Ectodermal cell (in vitro differentiated cells): ENCODE measurements at regions not wholly inside any gene's neighbourhood (a gene's known extent, or its start where the extent isn't known, plus 50 kb on each side); places are given as distances from the start of the nearest gene placed in this dataset.

Experiments
- H3K27ac ChIP-seq: 2 replicates; pipeline ENCODE4 v1.7.0; 2013; ENCODE audit warnings: mild to moderate bottlenecking, low read depth, low read length; ENCODE audit not compliant: insufficient read depth, poor library complexity, severe bottlenecking
- H3K27me3 ChIP-seq: 2 replicates; pipeline ENCODE4 v1.7.0; 2013; ENCODE audit warnings: mild to moderate bottlenecking, low read length; ENCODE audit not compliant: insufficient read depth, control insufficient read depth, poor library complexity, severe bottlenecking
- H3K36me3 ChIP-seq: one replicate; pipeline ENCODE4 v1.7.0; 2013; ENCODE audit warnings: low read length; ENCODE audit not compliant: control insufficient read depth, insufficient read depth
- H3K4me1 ChIP-seq: one replicate; pipeline ENCODE4 v1.7.0; 2013; ENCODE audit warnings: low read length; ENCODE audit not compliant: control insufficient read depth, insufficient read depth
- H3K4me3 ChIP-seq: 2 replicates; pipeline ENCODE4 v1.7.0; 2013; ENCODE audit warnings: low read depth, low read length, control low read depth; ENCODE audit not compliant: insufficient read depth
- H3K9me3 ChIP-seq: 2 replicates; pipeline ENCODE4 v1.7.0; 2013; ENCODE audit warnings: mild to moderate bottlenecking, low read length, moderate library complexity; ENCODE audit not compliant: control insufficient read depth
- WGBS, 2 experiments: methylation state at CpG; one replicate each; pipeline ENCODE4 v1.1.7; 2013; ENCODE audit warnings: missing lambda C conversion rate in 2 of 2; 5-methylcytosine and 5-hydroxymethylcytosine counted together

- no peak overlapping the region for H3K4me3 ChIP-seq
- no peaks in the 10 kb centered on the region for H3K36me3 ChIP-seq
- no peak overlapping the region for H3K27ac ChIP-seq
- no peaks in the 10 kb centered on the region for H3K9me3 ChIP-seq
- H3K27me3 ChIP-seq = no peaks in the 10 kb centered on the region
- 90 to 100% methylated on average over 1 of the region's 1 CpG for WGBS, 2 experiments
- no peaks in the 10 kb centered on the region for H3K4me1 ChIP-seq
These were observed 596.0 kb downstream of the BCL11A start for GRCh38 chr2:59957504-59957903.

GRCh38 chr2:59956981-59957380 lies 596.5 kb downstream of the BCL11A start:
- Histone ChIP-seq H3K27me3 (no peaks in the 10 kb centered on the region), H3K9me3 (no peaks in the 10 kb centered on the region), H3K4me3 (no peak overlapping the region), H3K27ac (no peak overlapping the region), H3K36me3 (no peaks in the 10 kb centered on the region), H3K4me1 (no peaks in the 10 kb centered on the region)
- WGBS, 2 experiments = 92 to 95% methylated on average over 4 of the region's 4 CpGs

- H3K27me3 ChIP-seq = no peaks in the 10 kb centered on the region
- no peak overlapping the region for H3K4me3 ChIP-seq
- 92 to 93% methylated on average over 10 of the region's 10 CpGs for WGBS, 2 experiments
- no peaks in the 10 kb centered on the region for H3K36me3 ChIP-seq
- no peaks in the 10 kb centered on the region for H3K9me3 ChIP-seq
- H3K4me1 ChIP-seq = no peaks in the 10 kb centered on the region
- H3K27ac ChIP-seq = no peak overlapping the region
These were observed 605.4 kb downstream of the BCL11A start for GRCh38 chr2:59947917-59948541.

- H3K4me3 ChIP-seq = no peak overlapping the region
- H3K4me1 ChIP-seq = no peaks in the 10 kb centered on the region
- no peak overlapping the region for H3K27ac ChIP-seq
- no peaks in the 10 kb centered on the region for H3K9me3 ChIP-seq
- 86 to 87% methylated on average over 3 of the region's 3 CpGs for WGBS, 2 experiments
- no peaks in the 10 kb centered on the region for H3K27me3 ChIP-seq
- H3K36me3 ChIP-seq = no peaks in the 10 kb centered on the region
These were observed 606.2 kb downstream of the BCL11A start for GRCh38 chr2:59947209-59947608.

GRCh38 chr2:59939236-59939635 lies 614.2 kb downstream of the BCL11A start:
- H3K36me3 ChIP-seq = no peaks in the 10 kb centered on the region
- no peak overlapping the region for H3K4me3 ChIP-seq
- H3K9me3 ChIP-seq = no peaks in the 10 kb centered on the region
- H3K4me1 ChIP-seq = peaks cover 4% of the 10 kb centered on the region
- H3K27me3 ChIP-seq = no peaks in the 10 kb centered on the region
- no peak overlapping the region for H3K27ac ChIP-seq
- WGBS, 2 experiments = 96 to 97% methylated on average over 3 of the region's 3 CpGs

GRCh38 chr2:59938181-59938580 lies 615.3 kb downstream of the BCL11A start:
- WGBS, 2 experiments = 77 to 89% methylated on average over 2 of the region's 2 CpGs
- no peaks in the 10 kb centered on the region for H3K36me3 ChIP-seq
- no peak overlapping the region for H3K4me3 ChIP-seq
- H3K9me3 ChIP-seq = no peaks in the 10 kb centered on the region
- no peak overlapping the region for H3K27ac ChIP-seq
- H3K4me1 ChIP-seq = peaks cover 4% of the 10 kb centered on the region
- no peaks in the 10 kb centered on the region for H3K27me3 ChIP-seq

- H3K4me3 ChIP-seq = no peak overlapping the region
- no peaks in the 10 kb centered on the region for H3K36me3 ChIP-seq
- no peaks in the 10 kb centered on the region for H3K9me3 ChIP-seq
- no peaks in the 10 kb centered on the region for H3K27me3 ChIP-seq
- peaks cover 4% of the 10 kb centered on the region for H3K4me1 ChIP-seq
- WGBS, 2 experiments = 88 to 92% methylated on average over 3 of the region's 3 CpGs
- no peak overlapping the region for H3K27ac ChIP-seq
These were observed 617.4 kb downstream of the BCL11A start for GRCh38 chr2:59936048-59936447.

- Histone ChIP-seq H3K9me3 (no peaks in the 10 kb centered on the region), H3K36me3 (no peaks in the 10 kb centered on the region), H3K4me1 (peaks cover 4% of the 10 kb centered on the region), H3K4me3 (no peak overlapping the region), H3K27ac (no peak overlapping the region), H3K27me3 (no peaks in the 10 kb centered on the region)
- WGBS, 2 experiments = 75 to 94% methylated on average over 2 of the region's 2 CpGs
These were observed 618.4 kb downstream of the BCL11A start for GRCh38 chr2:59935005-59935404.

- Histone ChIP-seq H3K36me3 (no peaks in the 10 kb centered on the region), H3K4me1 (peaks cover 4% of the 10 kb centered on the region), H3K4me3 (no peak overlapping the region), H3K9me3 (no peaks in the 10 kb centered on the region), H3K27ac (no peak overlapping the region), H3K27me3 (no peaks in the 10 kb centered on the region)
- 92 to 99% methylated on average over 3 of the region's 3 CpGs for WGBS, 2 experiments
These were observed 619.5 kb downstream of the BCL11A start for GRCh38 chr2:59933948-59934347.

- Histone ChIP-seq H3K27ac (no peak overlapping the region), H3K36me3 (no peaks in the 10 kb centered on the region), H3K9me3 (no peaks in the 10 kb centered on the region), H3K4me3 (no peak overlapping the region), H3K27me3 (no peaks in the 10 kb centered on the region), H3K4me1 (peaks cover 4% of the 10 kb centered on the region)
- WGBS, 2 experiments = 90 to 94% methylated on average over 5 of the region's 5 CpGs
These were observed 621.1 kb downstream of the BCL11A start for GRCh38 chr2:59932341-59932740.

- Histone ChIP-seq H3K4me3 (no peak overlapping the region), H3K4me1 (no peaks in the 10 kb centered on the region), H3K9me3 (no peaks in the 10 kb centered on the region), H3K27ac (no peak overlapping the region), H3K27me3 (no peaks in the 10 kb centered on the region), H3K36me3 (no peaks in the 10 kb centered on the region)
- 70 to 71% methylated on average over 4 of the region's 4 CpGs for WGBS, 2 experiments
These were observed 623.0 kb downstream of the BCL11A start for GRCh38 chr2:59930430-59930829.
